Activated T-helper 17 cell treated with anti-CD3 and anti-CD28 coated beads, Interleukin-2, amount 50 U/mL, for 72 hours (primary cell): ENCODE measurements at regions not wholly inside any gene's neighbourhood (a gene's known extent, or its start where the extent isn't known, plus 50 kb on each side); places are given as distances from the start of the nearest gene placed in this dataset.

Source experiments
- ATAC-seq: fragments of 150-1000 bp; cut with Tn5 transposase; replicated peaks from 2 replicates; pipeline ENCODE4 v1.10.0; 2021; ENCODE audit warnings: mild to moderate bottlenecking, moderate library complexity
- H3K27ac Mint-ChIP-seq: one replicate; pipeline ENCODE4 v1.8.0; 2022; ENCODE audit warnings: mixed read lengths
- H3K27me3 Mint-ChIP-seq: one replicate; pipeline ENCODE4 v1.8.0; 2022; ENCODE audit warnings: mixed read lengths
- H3K36me3 Mint-ChIP-seq: one replicate; pipeline ENCODE4 v1.8.0; 2022; ENCODE audit warnings: low read depth, mild to moderate bottlenecking, mixed read lengths
- H3K4me1 Mint-ChIP-seq: one replicate; pipeline ENCODE4 v1.8.0; 2022; ENCODE audit warnings: mixed read lengths
- H3K4me3 Mint-ChIP-seq: one replicate; pipeline ENCODE4 v1.8.0; 2022; ENCODE audit warnings: mild to moderate bottlenecking, mixed read lengths
- H3K9me3 Mint-ChIP-seq: one replicate; pipeline ENCODE4 v1.8.0; 2022; ENCODE audit warnings: mixed read lengths

DNA sequence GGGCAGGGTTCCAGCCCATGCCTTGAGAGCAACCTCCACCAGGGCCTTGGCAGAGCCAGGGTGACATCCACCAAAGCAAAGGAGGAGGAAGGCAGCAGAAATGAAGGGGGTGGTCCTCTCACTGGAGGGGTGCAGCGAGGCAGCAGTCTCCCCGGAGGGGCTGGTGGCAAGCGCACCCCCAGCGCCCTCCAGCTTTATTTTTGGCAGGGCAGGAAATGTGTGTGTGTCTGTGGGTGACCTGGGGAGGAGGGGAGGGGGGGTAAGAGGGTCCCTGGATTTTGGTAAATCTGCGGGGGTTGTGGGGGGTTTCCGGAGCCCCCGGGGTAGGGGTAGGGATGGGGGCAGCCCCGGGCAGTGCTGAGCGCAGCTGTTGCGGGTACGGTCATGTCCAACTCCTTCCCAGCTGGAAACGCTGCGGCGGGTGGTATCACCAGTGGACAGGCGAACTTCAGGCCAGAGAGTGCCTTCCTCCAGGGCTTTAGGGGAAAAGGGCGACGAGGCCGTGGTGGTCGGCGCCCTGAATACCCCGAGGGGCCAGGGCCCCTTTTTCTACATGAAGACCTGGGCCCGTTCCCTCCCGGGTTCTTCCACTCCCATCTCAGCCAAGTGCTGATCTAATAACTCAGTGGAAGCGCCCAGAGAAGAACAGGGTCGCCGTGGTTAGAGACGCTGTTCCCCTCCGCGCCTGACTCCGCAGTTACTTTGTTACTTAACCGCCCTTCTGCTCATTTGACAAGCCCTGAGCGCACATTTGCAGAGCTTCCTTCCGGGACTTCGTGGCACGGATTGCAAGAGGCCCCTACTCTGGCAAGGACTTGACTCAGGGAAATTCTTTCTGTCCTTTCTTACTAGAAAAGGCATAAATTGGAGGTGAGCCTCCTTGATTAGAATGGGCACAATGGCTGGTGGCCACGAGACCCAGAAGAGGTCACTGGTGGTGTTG, 55.2 kb downstream of the FOS start:
- Mint-ChIP-seq H3K27ac (peak overlapping the region; percentile 86), H3K36me3 (no peaks in the 10 kb centered on the region), H3K4me3 (peak overlapping the region; percentile 88), H3K9me3 (no peaks in the 10 kb centered on the region), H3K27me3 (no peaks in the 10 kb centered on the region), H3K4me1 (peaks cover 13% of the 10 kb centered on the region)
- ATAC-seq, result peak; percentile 84

- peak overlapping the region; percentile 88 for H3K4me3 Mint-ChIP-seq
- H3K4me1 Mint-ChIP-seq, result peaks cover 13% of the 10 kb centered on the region
- no peaks in the 10 kb centered on the region for H3K36me3 Mint-ChIP-seq
- ATAC-seq, result peak; percentile 73
- H3K9me3 Mint-ChIP-seq, result no peaks in the 10 kb centered on the region
- peak overlapping the region; percentile 86 for H3K27ac Mint-ChIP-seq
- no peaks in the 10 kb centered on the region for H3K27me3 Mint-ChIP-seq
Measured at GRCh38 chr14:75334549-75335051, 56.0 kb downstream of the FOS start.

- H3K36me3 Mint-ChIP-seq, result no peaks in the 10 kb centered on the region
- peaks cover 13% of the 10 kb centered on the region for H3K4me1 Mint-ChIP-seq
- ATAC-seq, result no peak
- no peaks in the 10 kb centered on the region for H3K27me3 Mint-ChIP-seq
- H3K27ac Mint-ChIP-seq, result no peak overlapping the region
- H3K9me3 Mint-ChIP-seq, result no peaks in the 10 kb centered on the region
- H3K4me3 Mint-ChIP-seq, result peak overlapping the region; percentile 88
Measured at GRCh38 chr14:75335571-75335970, 56.9 kb downstream of the FOS start.

DNA sequence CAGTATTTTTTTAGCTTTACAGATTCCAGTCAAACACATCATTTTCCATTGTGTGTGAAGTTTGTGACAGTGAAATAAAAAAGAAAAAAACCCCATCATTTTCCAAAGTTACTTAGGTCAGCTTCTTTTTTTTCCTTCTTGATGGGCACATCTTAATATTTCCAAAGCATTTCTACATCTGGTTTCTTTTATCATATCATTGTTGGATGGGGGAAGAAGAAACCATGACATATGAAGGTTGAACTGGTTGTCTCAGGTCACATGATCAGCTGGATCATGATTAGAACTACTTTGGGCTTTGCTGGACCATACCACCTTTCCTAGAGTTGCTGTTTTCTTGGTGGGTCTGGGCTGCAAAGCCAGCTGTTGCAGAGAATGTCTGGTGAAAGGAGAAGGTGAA, 59.8 kb downstream of the FOS start:
- Mint-ChIP-seq H3K9me3 (no peaks in the 10 kb centered on the region), H3K4me1 (peaks cover 11% of the 10 kb centered on the region), H3K27me3 (no peaks in the 10 kb centered on the region), H3K27ac (no peak overlapping the region), H3K4me3 (no peak overlapping the region), H3K36me3 (no peaks in the 10 kb centered on the region)
- ATAC-seq, result no peak

GRCh38 chr14:75339059-75339458, 60.4 kb downstream of the FOS start:
- no peak overlapping the region for H3K27ac Mint-ChIP-seq
- H3K27me3 Mint-ChIP-seq, result no peaks in the 10 kb centered on the region
- H3K9me3 Mint-ChIP-seq, result no peaks in the 10 kb centered on the region
- no peak overlapping the region for H3K4me3 Mint-ChIP-seq
- no peak for ATAC-seq
- H3K4me1 Mint-ChIP-seq, result peaks cover 9% of the 10 kb centered on the region
- no peaks in the 10 kb centered on the region for H3K36me3 Mint-ChIP-seq

- Mint-ChIP-seq H3K9me3 (no peaks in the 10 kb centered on the region), H3K4me3 (no peak overlapping the region), H3K36me3 (no peaks in the 10 kb centered on the region), H3K27me3 (no peaks in the 10 kb centered on the region), H3K27ac (no peak overlapping the region), H3K4me1 (peaks cover 5% of the 10 kb centered on the region)
- no peak for ATAC-seq
Measured at GRCh38 chr14:75340921-75341320, 62.3 kb downstream of the FOS start.

DNA sequence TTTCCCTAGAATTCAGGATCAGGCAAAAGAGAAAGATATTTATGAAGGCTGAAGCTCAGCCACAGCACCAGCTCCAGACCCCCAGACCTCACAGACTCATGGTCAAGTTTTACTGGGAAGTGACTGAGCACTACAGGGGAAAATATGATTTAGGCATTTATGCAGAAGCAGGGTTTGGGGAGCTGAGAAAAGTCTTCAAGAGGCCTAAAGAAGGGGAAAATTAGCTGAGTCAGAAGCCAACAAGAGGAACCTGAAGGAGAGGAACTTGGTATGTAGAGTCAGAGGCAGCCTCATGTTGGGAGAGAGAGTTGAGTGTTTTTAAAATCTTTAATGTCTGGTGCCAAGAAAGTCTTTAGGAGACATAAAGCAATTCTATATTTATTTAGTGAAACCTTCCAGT, 63.0 kb downstream of the FOS start:
- H3K36me3 Mint-ChIP-seq, result no peaks in the 10 kb centered on the region
- H3K4me1 Mint-ChIP-seq, result peaks cover 5% of the 10 kb centered on the region
- peak overlapping the region; percentile 12 for H3K27ac Mint-ChIP-seq
- no peaks in the 10 kb centered on the region for H3K27me3 Mint-ChIP-seq
- no peak for ATAC-seq
- H3K4me3 Mint-ChIP-seq, result no peak overlapping the region
- no peaks in the 10 kb centered on the region for H3K9me3 Mint-ChIP-seq

- Mint-ChIP-seq H3K36me3 (no peaks in the 10 kb centered on the region), H3K4me1 (peaks cover 5% of the 10 kb centered on the region), H3K27me3 (no peaks in the 10 kb centered on the region), H3K9me3 (no peaks in the 10 kb centered on the region), H3K27ac (no peak overlapping the region), H3K4me3 (no peak overlapping the region)
- ATAC-seq, result no peak
Measured at GRCh38 chr14:75342762-75343599, 64.4 kb downstream of the FOS start.

- Mint-ChIP-seq H3K9me3 (no peaks in the 10 kb centered on the region), H3K36me3 (no peaks in the 10 kb centered on the region), H3K4me3 (no peak overlapping the region), H3K4me1 (peaks cover 5% of the 10 kb centered on the region), H3K27ac (no peak overlapping the region), H3K27me3 (no peaks in the 10 kb centered on the region)
- no peak for ATAC-seq
Measured at GRCh38 chr14:75343911-75344310, 65.3 kb downstream of the FOS start.

GRCh38 chr14:75344411-75344810, 65.8 kb downstream of the FOS start:
- ATAC-seq, result no peak
- H3K4me1 Mint-ChIP-seq, result peaks cover 5% of the 10 kb centered on the region
- peaks cover under 1% of the 10 kb centered on the region for H3K9me3 Mint-ChIP-seq
- no peak overlapping the region for H3K4me3 Mint-ChIP-seq
- H3K36me3 Mint-ChIP-seq, result no peaks in the 10 kb centered on the region
- H3K27me3 Mint-ChIP-seq, result no peaks in the 10 kb centered on the region
- no peak overlapping the region for H3K27ac Mint-ChIP-seq

- no peaks in the 10 kb centered on the region for H3K27me3 Mint-ChIP-seq
- no peak overlapping the region for H3K4me3 Mint-ChIP-seq
- H3K27ac Mint-ChIP-seq, result no peak overlapping the region
- no peaks in the 10 kb centered on the region for H3K36me3 Mint-ChIP-seq
- no peaks in the 10 kb centered on the region for H3K4me1 Mint-ChIP-seq
- no peak for ATAC-seq
- peaks cover 6% of the 10 kb centered on the region for H3K9me3 Mint-ChIP-seq
Measured at GRCh38 chr14:75350505-75351060, 72.0 kb downstream of the FOS start.

DNA sequence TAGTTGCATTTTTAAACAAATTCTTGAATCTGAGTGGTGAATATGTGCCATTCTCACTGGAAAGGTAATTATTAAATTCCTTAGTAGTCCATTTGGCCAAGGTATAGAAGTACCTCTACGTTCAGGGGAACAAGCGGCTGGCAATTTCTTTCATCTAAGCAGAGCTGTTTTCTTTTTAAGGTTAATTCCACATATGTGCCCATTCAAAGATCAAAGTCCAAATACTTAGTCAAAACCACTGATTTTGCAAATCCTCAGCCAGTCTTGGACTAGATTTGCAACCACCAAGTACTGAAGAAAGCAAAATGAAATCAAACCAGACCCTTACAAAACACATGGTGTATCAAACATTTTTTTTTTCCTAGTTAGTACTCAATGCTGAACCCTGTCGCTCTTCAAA, 68.7 kb upstream of the JDP2 start:
- Mint-ChIP-seq H3K36me3 (no peaks in the 10 kb centered on the region), H3K27ac (no peak overlapping the region), H3K4me3 (no peak overlapping the region), H3K27me3 (no peaks in the 10 kb centered on the region), H3K9me3 (no peaks in the 10 kb centered on the region), H3K4me1 (no peaks in the 10 kb centered on the region)
- no peak for ATAC-seq

GRCh38 chr14:75361041-75361440, 66.8 kb upstream of the JDP2 start:
- H3K27ac Mint-ChIP-seq, result no peak overlapping the region
- H3K4me3 Mint-ChIP-seq, result no peak overlapping the region
- no peak for ATAC-seq
- H3K4me1 Mint-ChIP-seq, result peaks cover 5% of the 10 kb centered on the region
- H3K9me3 Mint-ChIP-seq, result no peaks in the 10 kb centered on the region
- no peaks in the 10 kb centered on the region for H3K36me3 Mint-ChIP-seq
- H3K27me3 Mint-ChIP-seq, result no peaks in the 10 kb centered on the region

DNA sequence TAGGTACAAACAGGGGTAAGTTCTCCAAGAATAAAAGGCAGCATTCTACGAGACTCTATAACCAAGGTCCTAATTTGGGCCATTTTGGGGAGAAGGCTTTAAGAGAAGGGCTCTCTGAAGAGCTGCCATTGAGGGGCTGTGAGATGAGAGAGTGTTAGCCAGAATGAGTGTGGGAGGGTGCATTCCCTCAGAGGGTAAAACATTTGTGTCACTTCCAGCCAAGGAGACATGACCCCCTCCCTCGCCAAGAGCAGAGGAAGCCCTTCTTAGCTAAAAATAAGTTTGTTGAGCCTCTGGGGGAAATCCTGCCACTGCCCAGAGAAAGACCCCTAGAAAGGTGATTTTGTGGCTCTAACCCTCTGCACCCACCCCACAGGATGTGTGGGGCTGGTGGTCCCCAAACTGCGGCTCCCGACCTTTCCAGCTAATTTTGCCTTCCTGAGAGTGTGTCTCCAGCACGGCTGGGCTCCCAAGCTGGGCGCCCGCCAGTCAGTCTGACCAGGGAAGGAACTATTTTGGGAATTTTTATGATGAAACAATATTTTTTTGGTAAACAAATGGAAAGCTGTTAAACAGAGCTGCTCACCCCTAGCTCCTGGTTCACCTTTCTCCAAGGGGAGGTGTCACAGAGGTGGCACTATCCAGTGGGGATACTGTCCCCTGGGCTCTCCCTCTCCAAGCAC, 65.9 kb upstream of the JDP2 start:
- no peak for ATAC-seq
- no peak overlapping the region for H3K27ac Mint-ChIP-seq
- H3K9me3 Mint-ChIP-seq, result no peaks in the 10 kb centered on the region
- peaks cover 5% of the 10 kb centered on the region for H3K4me1 Mint-ChIP-seq
- no peaks in the 10 kb centered on the region for H3K36me3 Mint-ChIP-seq
- H3K27me3 Mint-ChIP-seq, result no peaks in the 10 kb centered on the region
- no peak overlapping the region for H3K4me3 Mint-ChIP-seq
